Panc1 (cell line): ENCODE measurements at regions not wholly inside any gene's neighbourhood (a gene's known extent, or its start where the extent isn't known, plus 50 kb on each side); places are given as distances from the start of the nearest gene placed in this dataset.
"Not testable (repeated sequence)": the region's sequence is repeated elsewhere in the genome, so short reads cannot be mapped to it uniquely, and the experiment has no call there.

Experiments used
- ATAC-seq: fragments of 200-7000 bp; cut with Tn5 transposase; 2 replicates; pipeline ENCODE4 v1.9.1; 2020; ENCODE audit warnings: mild to moderate bottlenecking, moderate library complexity
- BruUV-seq: library from RNA; stranded (reverse); fragments of 400-500 nt; replicated peaks from 2 replicates; lab custom pipeline; 2021; lab: Mats Ljungman, UMichigan
- CTCF ChIA-PET: fragments of 300-600 bp; sonication (Branson Sonifier 250); formaldehyde crosslinking; loops from one replicate; lab custom pipeline; 2022; ENCODE audit warnings: antibody characterized with exemption; lab: Charles Lee
- POLR2A ChIA-PET: fragments of 300-600 bp; sonication (Branson Sonifier 250); formaldehyde crosslinking; loops from one replicate; lab custom pipeline; 2022; ENCODE audit warnings: antibody characterized with exemption; lab: Charles Lee
- DNase-seq: peaks from one replicate; pipeline ENCODE4 v3.0.0-alpha.2; 2010; ENCODE audit warnings: low read depth, low spot score
- H3K27ac ChIP-seq: 2 replicates; pipeline ENCODE4 v1.5.1; 2011; ENCODE audit warnings: mild to moderate bottlenecking, low read length, inconsistent platforms
- H3K27me3 ChIP-seq: fragments of 200-500 bp; sonication (Bioruptor generic); 2 replicates; pipeline ENCODE4 v1.6.0; 2014; ENCODE audit warnings: low read length, inconsistent platforms; ENCODE audit not compliant: control insufficient read depth, insufficient read depth
- H3K36me3 ChIP-seq: fragments of 200-500 bp; sonication (Bioruptor generic); 2 replicates; pipeline ENCODE4 v1.5.1; 2014; ENCODE audit warnings: inconsistent platforms, mild to moderate bottlenecking, low read length, moderate library complexity; ENCODE audit not compliant: control insufficient read depth, insufficient read depth
- H3K4me1 ChIP-seq: 2 replicates; pipeline ENCODE4 v1.5.1; 2011; ENCODE audit warnings: inconsistent platforms, mild to moderate bottlenecking, low read length, moderate library complexity; ENCODE audit not compliant: control insufficient read depth, insufficient read depth
- H3K4me3 ChIP-seq, 2 experiments: 2 replicates each; pipeline ENCODE4 v1.5.1; 2011 to 2012; ENCODE audit warnings: low read depth in 2 of 2, low read length in 2 of 2, mild to moderate bottlenecking in 2 of 2, inconsistent platforms in 1 of 2, moderate library complexity in 1 of 2
- H3K9me3 ChIP-seq: fragments of 200-500 bp; sonication (Bioruptor generic); 2 replicates; pipeline ENCODE4 v1.5.1; 2014; ENCODE audit warnings: low read depth, mild to moderate bottlenecking, inconsistent platforms, low read length, moderate library complexity; ENCODE audit not compliant: control insufficient read depth, insufficient read depth
- POLR2AphosphoS5 ChIP-seq: IDR thresholded peaks from 2 replicates; pipeline ENCODE4 v1.6.1; 2012; ENCODE audit warnings: mild to moderate bottlenecking, low read depth, low read length, moderate library complexity
- REST ChIP-seq, 2 experiments: IDR thresholded peaks; 2 replicates each; pipeline ENCODE4 v1.6.1; 2011 to 2012; ENCODE audit warnings: low read depth in 2 of 2, control low read depth in 1 of 2, low read length in 1 of 2, mild to moderate bottlenecking in 1 of 2, moderate library complexity in 1 of 2; ENCODE audit not compliant: insufficient read depth in 1 of 2
- SIN3A ChIP-seq: IDR thresholded peaks from 2 replicates; pipeline ENCODE4 v1.6.1; 2012; ENCODE audit warnings: low read depth, mild to moderate bottlenecking, low read length, moderate library complexity, borderline replicate concordance; ENCODE audit not compliant: insufficient read depth
- TCF7L2 ChIP-seq: IDR thresholded peaks from 2 replicates; pipeline ENCODE4 v1.6.1; 2011; ENCODE audit warnings: mild to moderate bottlenecking, low read depth, low read length, inconsistent platforms
- in situ Hi-C: cut with HindIII; loops from 2 replicates; pipeline ENCODE4 v1.10.0; 2016; ENCODE audit warnings: low sequenced_read_pairs, low pct_unique_long_range_greater_than_20kb
- intact Hi-C: fragments of 100-400 bp; cut with micrococcal nuclease; formaldehyde crosslinking; loops from one replicate; pipeline ENCODE4 v1.10.0; 2022; ENCODE audit not compliant: unreplicated experiment
- TF ChIP-seq, protein P1 (sequence below): fragments of 450-650 bp; IDR thresholded peaks from 2 replicates; pipeline ENCODE4 v1.5.1; 2017; ENCODE audit warnings: mild to moderate bottlenecking

GRCh38 chrX:65392284-65392683 is 142.3 kb downstream of the LAS1L start:
- ChIA-PET CTCF (no interaction called here), POLR2A (no interaction called here)
- Histone ChIP-seq H3K9me3 (no peaks in the 10 kb centered on the region), H3K27ac (no peak overlapping the region), H3K36me3 (no peaks in the 10 kb centered on the region), H3K27me3 (no peaks in the 10 kb centered on the region), H3K4me1 (no peaks in the 10 kb centered on the region), H3K4me3 (no peak overlapping the region)
- DNase-seq (no peak), ATAC-seq (no peak)
- BruUV-seq, result no TSS peak
- TF ChIP-seq SIN3A, result no peak
- no peak for TF ChIP-seq POLR2AphosphoS5
- no peak for TF ChIP-seq REST (IDR thresholded peaks at IDR 0.05; ENCODE audit: insufficient read depth in 1 of 2, low read depth in 2 of 2, low read length in 1 of 2)
- no peak for TF ChIP-seq TCF7L2
- TF ChIP-seq, protein P1, sequence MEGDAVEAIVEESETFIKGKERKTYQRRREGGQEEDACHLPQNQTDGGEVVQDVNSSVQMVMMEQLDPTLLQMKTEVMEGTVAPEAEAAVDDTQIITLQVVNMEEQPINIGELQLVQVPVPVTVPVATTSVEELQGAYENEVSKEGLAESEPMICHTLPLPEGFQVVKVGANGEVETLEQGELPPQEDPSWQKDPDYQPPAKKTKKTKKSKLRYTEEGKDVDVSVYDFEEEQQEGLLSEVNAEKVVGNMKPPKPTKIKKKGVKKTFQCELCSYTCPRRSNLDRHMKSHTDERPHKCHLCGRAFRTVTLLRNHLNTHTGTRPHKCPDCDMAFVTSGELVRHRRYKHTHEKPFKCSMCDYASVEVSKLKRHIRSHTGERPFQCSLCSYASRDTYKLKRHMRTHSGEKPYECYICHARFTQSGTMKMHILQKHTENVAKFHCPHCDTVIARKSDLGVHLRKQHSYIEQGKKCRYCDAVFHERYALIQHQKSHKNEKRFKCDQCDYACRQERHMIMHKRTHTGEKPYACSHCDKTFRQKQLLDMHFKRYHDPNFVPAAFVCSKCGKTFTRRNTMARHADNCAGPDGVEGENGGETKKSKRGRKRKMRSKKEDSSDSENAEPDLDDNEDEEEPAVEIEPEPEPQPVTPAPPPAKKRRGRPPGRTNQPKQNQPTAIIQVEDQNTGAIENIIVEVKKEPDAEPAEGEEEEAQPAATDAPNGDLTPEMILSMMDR, result no peak
- in situ Hi-C loops (no loop called here), intact Hi-C loops (no loop called here)

GRCh38 chrX:65389120-65389519 is 145.5 kb downstream of the LAS1L start:
- H3K4me3 ChIP-seq, H3K27me3 ChIP-seq, H3K36me3 ChIP-seq, ATAC-seq, BruUV-seq, intact Hi-C loops, in situ Hi-C loops, H3K4me1 ChIP-seq, CTCF ChIA-PET, POLR2A ChIA-PET, H3K9me3 ChIP-seq, H3K27ac ChIP-seq, DNase-seq: not testable (repeated sequence)
